OCI-LY7 (cell line): ENCODE measurements at regions not wholly inside any gene's neighbourhood (a gene's known extent, or its start where the extent isn't known, plus 50 kb on each side); places are given as distances from the start of the nearest gene placed in this dataset.

ENCODE experiments used
- BruUV-seq: library from RNA; stranded (reverse); fragments of 400-500 nt; replicated peaks from 2 replicates; lab custom pipeline; 2021; lab: Mats Ljungman, UMichigan
- CTCF ChIA-PET: fragments of 300-600 bp; sonication (Branson Sonifier 250); formaldehyde crosslinking; loops from one replicate; lab custom pipeline; 2022; ENCODE audit warnings: antibody characterized with exemption; ENCODE audit not compliant: unreplicated experiment; lab: Charles Lee
- POLR2A ChIA-PET: fragments of 300-600 bp; sonication (Branson Sonifier 250); formaldehyde crosslinking; loops from one replicate; lab custom pipeline; 2022; ENCODE audit warnings: antibody characterized with exemption; lab: Charles Lee
- DNase-seq: peaks from one replicate; pipeline ENCODE4 v3.0.0-alpha.2; 2015; ENCODE audit warnings: low spot score
- H2AFZ ChIP-seq: fragments of 200-600 bp; sonication (generic), shearing (Covaris generic); 2 replicates; pipeline ENCODE4 v1.6.1; 2014; ENCODE audit warnings: mild to moderate bottlenecking, antibody characterized with exemption, low read length, moderate library complexity
- H3K27ac ChIP-seq: fragments of 200-600 bp; sonication (generic); 2 replicates; pipeline ENCODE4 v1.5.1; 2014; ENCODE audit warnings: mixed run types, low read depth, mild to moderate bottlenecking, moderate library complexity, low read length, inconsistent platforms; ENCODE audit not compliant: poor library complexity, severe bottlenecking
- H3K36me3 ChIP-seq: fragments of 200-600 bp; sonication (generic); 2 replicates; pipeline ENCODE4 v1.6.1; 2014; ENCODE audit warnings: mild to moderate bottlenecking, antibody characterized with exemption, low read length, moderate library complexity, mixed read lengths; ENCODE audit not compliant: insufficient read depth
- H3K4me1 ChIP-seq: fragments of 200-600 bp; sonication (generic); 2 replicates; pipeline ENCODE4 v1.5.1; 2014; ENCODE audit warnings: mild to moderate bottlenecking, low read length; ENCODE audit not compliant: insufficient read depth, poor library complexity, severe bottlenecking
- H3K4me2 ChIP-seq: fragments of 200-600 bp; sonication (generic); 2 replicates; pipeline ENCODE4 v1.6.1; 2014; ENCODE audit warnings: mild to moderate bottlenecking, low read length
- H3K4me3 ChIP-seq: fragments of 200-600 bp; sonication (generic); 2 replicates; pipeline ENCODE4 v1.5.1; 2014; ENCODE audit warnings: mild to moderate bottlenecking, low read depth, low read length; ENCODE audit not compliant: poor library complexity, severe bottlenecking
- H3K79me2 ChIP-seq: fragments of 200-600 bp; sonication (generic); 2 replicates; pipeline ENCODE4 v1.6.1; 2016; ENCODE audit warnings: low read depth, mild to moderate bottlenecking, low read length, moderate library complexity, mixed read lengths; ENCODE audit not compliant: insufficient read depth
- H3K9me2 ChIP-seq: fragments of 200-600 bp; sonication (generic); 2 replicates; pipeline ENCODE4 v1.6.1; 2016; ENCODE audit warnings: mild to moderate bottlenecking, low read length, mixed read lengths; ENCODE audit not compliant: insufficient read depth
- H3K9me3 ChIP-seq: fragments of 200-600 bp; sonication (generic); 2 replicates; pipeline ENCODE4 v1.6.1; 2014; ENCODE audit warnings: mild to moderate bottlenecking, mixed run types, low read length, mixed read lengths
- H4K20me1 ChIP-seq: fragments of 200-600 bp; sonication (generic); 2 replicates; pipeline ENCODE4 v1.6.1; 2014; ENCODE audit warnings: mild to moderate bottlenecking, antibody characterized with exemption, low read length, moderate library complexity, mixed read lengths; ENCODE audit not compliant: insufficient read depth
- CTCF ChIP-seq: fragments of 200-600 bp; sonication (generic); conservative IDR thresholded peaks from 2 replicates; pipeline ENCODE4 v1.5.1; 2014; ENCODE audit warnings: mild to moderate bottlenecking, antibody characterized with exemption, low read length, moderate library complexity, mixed read lengths
- EZH2phosphoT487 ChIP-seq: fragments of 200-600 bp; sonication (generic); IDR thresholded peaks from 2 replicates; pipeline ENCODE4 v1.6.1; 2018; ENCODE audit warnings: low read depth, borderline replicate concordance, mild to moderate bottlenecking, mixed run types, antibody characterized with exemption, low read length, moderate library complexity, mixed read lengths
- intact Hi-C: fragments of 100-400 bp; cut with micrococcal nuclease; formaldehyde crosslinking; loops from one replicate; pipeline ENCODE4 v1.10.0; 2022; ENCODE audit not compliant: unreplicated experiment

- no peak overlapping the region for H3K4me2 ChIP-seq
- BruUV-seq, result no TSS peak
- H3K79me2 ChIP-seq, result no peaks in the 10 kb centered on the region
- no peaks in the 10 kb centered on the region for H3K9me3 ChIP-seq
- H3K27ac ChIP-seq, result no peak overlapping the region
- H3K4me3 ChIP-seq, result no peak overlapping the region
- no peak overlapping the region for H2AFZ ChIP-seq
- TF ChIP-seq CTCF, result no peak
- TF ChIP-seq EZH2phosphoT487, result no peak
- H3K9me2 ChIP-seq, result no peaks in the 10 kb centered on the region
- no peaks in the 10 kb centered on the region for H3K36me3 ChIP-seq
- no peak for DNase-seq
- intact Hi-C loops, result no loop called here
- ChIA-PET POLR2A (no interaction called here), CTCF (no interaction called here)
- no peaks in the 10 kb centered on the region for H4K20me1 ChIP-seq
- H3K4me1 ChIP-seq, result no peaks in the 10 kb centered on the region
These were observed 311.4 kb upstream of the UBE2E3 start for GRCh38 chr2:180669016-180669415.

GRCh38 chr2:180664507-180664906 lies 315.9 kb upstream of the UBE2E3 start:
- Histone ChIP-seq H3K79me2 (no peaks in the 10 kb centered on the region), H3K9me2 (no peaks in the 10 kb centered on the region), H2AFZ (no peak overlapping the region), H3K4me1 (no peaks in the 10 kb centered on the region), H3K9me3 (no peaks in the 10 kb centered on the region), H3K4me2 (no peak overlapping the region), H3K4me3 (no peak overlapping the region), H3K27ac (no peak overlapping the region), H3K36me3 (no peaks in the 10 kb centered on the region), H4K20me1 (no peaks in the 10 kb centered on the region)
- CTCF ChIA-PET, result no interaction called here
- TF ChIP-seq CTCF (no peak), EZH2phosphoT487 (no peak)
- no peak for DNase-seq
- intact Hi-C loops, result no loop called here
- BruUV-seq, result no TSS peak
- POLR2A ChIA-PET, result no interaction called here

DNA sequence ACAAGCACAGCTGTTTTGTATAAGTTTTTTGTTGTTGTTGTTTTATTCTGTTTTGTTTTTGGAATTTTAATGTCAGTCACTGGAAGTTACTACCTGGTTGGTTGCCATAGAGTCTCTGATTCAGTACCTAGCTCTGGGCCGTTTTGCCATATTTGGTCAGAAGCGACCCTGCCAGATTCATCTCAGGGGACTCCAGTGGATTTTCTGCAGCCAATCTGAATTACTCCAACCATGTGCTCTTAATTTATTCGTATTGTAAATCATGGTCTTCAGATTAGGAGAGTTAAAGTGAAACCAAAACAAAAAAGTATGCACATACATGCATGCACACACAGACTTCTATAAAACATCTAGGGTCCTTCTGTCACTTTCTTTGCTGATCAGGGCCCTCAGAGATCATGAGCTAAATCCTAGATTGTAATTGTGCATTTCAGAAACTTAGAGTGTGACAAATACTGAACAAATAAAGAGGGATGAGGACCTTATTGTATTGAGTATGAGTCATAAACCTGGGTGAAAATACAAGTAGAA lies 317.4 kb upstream of the UBE2E3 start:
- Histone ChIP-seq H3K4me3 (no peak overlapping the region), H4K20me1 (no peaks in the 10 kb centered on the region), H2AFZ (no peak overlapping the region), H3K36me3 (no peaks in the 10 kb centered on the region), H3K9me2 (no peaks in the 10 kb centered on the region), H3K79me2 (no peaks in the 10 kb centered on the region), H3K4me1 (no peaks in the 10 kb centered on the region), H3K4me2 (no peak overlapping the region), H3K27ac (no peak overlapping the region), H3K9me3 (no peaks in the 10 kb centered on the region)
- no TSS peak for BruUV-seq
- intact Hi-C loops, result no loop called here
- CTCF ChIA-PET, result no interaction called here
- POLR2A ChIA-PET, result interaction anchor here (0.7 kb wide), 1 partner anchor 287 kb away, joined by 3 read pairs; no protein-coding TSS in a partner anchor
- no peak for DNase-seq
- no peak for TF ChIP-seq CTCF
- no peak for TF ChIP-seq EZH2phosphoT487
